ENCODE measurements at regions not wholly inside any gene's neighbourhood (a gene's known extent, or its start where the extent isn't known, plus 50 kb on each side); places are given as distances from the start of the nearest gene placed in this dataset.

DNA sequence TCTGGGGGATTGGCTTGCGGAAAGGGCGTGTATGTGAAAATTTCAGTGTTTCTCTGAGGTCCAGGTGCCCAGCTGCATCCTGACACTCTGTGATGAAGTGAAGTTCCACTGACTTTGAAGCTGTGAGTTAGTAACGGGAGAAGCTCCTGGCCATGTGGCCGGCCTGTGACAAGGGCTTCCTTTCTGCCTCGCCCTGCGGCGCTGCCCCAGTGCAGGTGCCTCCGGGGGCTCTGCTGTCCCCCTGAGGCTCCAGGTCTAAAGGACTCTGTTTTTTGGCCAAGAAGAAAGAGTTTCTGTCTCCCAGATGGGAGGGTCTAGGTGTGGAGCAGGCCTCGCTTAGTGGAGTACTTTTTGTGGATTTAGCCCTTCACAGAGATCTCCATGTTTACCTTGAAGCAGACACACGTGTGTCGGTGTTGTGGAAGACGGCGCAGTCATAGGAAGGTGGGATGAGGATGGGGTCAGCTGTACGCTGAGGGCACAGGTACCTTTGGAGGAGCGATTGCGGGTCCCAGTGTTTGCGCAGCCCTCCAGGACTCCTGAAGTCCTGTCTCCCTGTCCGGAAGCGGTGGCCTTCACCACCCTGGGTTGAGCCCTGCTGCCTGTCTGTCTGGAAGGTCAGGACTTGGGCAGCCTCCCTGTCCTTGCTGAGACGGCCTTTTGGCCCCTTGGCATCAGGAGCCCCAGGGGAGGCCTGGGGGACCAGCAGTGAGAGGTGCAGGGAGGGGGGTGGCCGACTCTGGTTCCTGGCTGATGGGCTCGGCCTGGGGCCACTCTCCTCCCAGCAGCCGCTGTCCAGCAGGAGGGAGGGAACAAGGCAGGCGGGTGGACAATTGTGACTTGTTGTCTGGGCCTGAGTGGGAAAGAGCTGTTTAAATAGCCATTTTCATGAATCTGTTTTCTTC, 1249.3 kb downstream of the BRD1 start:
- peaks cover 2% of the 10 kb centered on the region for H3K27me3 ChIP-seq (ENCODE audit: control insufficient read depth, insufficient read depth, low read length)
- DNase-seq (ENCODE audit: low read depth) = no peak
- no peak for FAIRE-seq
- TF ChIP-seq, protein P1, sequence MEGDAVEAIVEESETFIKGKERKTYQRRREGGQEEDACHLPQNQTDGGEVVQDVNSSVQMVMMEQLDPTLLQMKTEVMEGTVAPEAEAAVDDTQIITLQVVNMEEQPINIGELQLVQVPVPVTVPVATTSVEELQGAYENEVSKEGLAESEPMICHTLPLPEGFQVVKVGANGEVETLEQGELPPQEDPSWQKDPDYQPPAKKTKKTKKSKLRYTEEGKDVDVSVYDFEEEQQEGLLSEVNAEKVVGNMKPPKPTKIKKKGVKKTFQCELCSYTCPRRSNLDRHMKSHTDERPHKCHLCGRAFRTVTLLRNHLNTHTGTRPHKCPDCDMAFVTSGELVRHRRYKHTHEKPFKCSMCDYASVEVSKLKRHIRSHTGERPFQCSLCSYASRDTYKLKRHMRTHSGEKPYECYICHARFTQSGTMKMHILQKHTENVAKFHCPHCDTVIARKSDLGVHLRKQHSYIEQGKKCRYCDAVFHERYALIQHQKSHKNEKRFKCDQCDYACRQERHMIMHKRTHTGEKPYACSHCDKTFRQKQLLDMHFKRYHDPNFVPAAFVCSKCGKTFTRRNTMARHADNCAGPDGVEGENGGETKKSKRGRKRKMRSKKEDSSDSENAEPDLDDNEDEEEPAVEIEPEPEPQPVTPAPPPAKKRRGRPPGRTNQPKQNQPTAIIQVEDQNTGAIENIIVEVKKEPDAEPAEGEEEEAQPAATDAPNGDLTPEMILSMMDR (IDR thresholded peaks at IDR 0.05; ENCODE audit: insufficient read depth, low read length, severe bottlenecking) = no peak
- no peaks in the 10 kb centered on the region for H3K36me3 ChIP-seq (ENCODE audit: control insufficient read depth, insufficient read depth, low read length)
- no peak overlapping the region for H3K4me3 ChIP-seq (ENCODE audit: low read depth, low read length)

DNA sequence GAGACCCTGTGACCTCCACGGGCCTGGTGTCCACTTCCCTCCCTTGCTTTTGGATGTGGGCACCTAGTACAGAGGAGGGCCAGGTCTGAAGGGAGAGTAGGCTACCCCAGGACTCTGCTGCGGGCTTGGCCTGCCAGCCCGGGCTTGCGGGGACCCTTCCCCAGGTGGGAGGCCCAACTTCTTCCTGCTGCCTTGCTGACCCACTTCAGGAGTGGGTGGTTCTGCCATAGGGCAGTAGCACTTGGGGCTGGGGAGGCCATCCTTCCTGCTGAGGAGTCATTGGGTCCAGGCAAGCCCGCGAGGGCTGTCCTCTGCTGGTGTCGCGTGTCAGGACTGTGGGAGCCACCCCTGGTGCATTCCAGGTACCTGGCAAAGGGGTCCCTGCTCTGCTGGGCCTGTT, 1250.0 kb downstream of the BRD1 start:
- H3K4me3 ChIP-seq (ENCODE audit: low read depth, low read length) = no peak overlapping the region
- DNase-seq (ENCODE audit: low read depth) = no peak
- peaks cover 2% of the 10 kb centered on the region for H3K27me3 ChIP-seq (ENCODE audit: control insufficient read depth, insufficient read depth, low read length)
- H3K36me3 ChIP-seq (ENCODE audit: control insufficient read depth, insufficient read depth, low read length) = no peaks in the 10 kb centered on the region
- no peak for FAIRE-seq
- TF ChIP-seq, protein P1 (IDR thresholded peaks at IDR 0.05; ENCODE audit: insufficient read depth, low read length, severe bottlenecking) = no peak

DNA sequence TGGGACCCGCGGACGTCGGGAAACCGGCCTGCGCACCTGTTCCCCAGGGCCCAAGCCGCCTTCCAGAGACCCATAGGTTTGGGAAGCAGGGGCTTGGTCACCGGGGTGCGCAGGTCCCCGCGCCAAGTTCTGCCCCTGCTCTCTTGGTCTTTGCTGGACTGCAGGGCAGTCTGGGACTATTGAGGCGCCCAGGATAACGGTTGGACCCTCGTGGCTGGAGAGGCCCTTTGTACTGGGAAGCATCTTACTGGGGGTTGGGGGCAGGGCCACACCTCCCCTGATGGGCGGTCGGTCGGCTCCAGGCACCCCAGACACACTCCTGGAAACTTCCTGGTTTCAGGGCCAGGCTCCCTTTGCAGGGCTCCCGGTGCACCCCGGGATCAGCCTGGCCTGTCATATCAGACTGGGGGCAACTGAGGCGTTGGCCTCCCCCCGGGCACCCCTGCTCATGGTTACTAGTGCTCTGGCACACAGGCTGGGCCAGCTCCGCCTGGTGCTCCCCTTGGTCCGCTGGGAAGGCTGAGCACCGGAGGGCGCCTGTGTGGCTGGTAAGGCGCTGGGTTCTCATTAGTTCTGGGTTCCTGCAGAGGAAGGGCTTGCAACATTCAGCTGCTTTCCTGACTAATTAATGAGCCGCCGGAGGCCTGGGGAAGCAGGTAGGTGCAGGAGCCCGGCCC, 1250.5 kb downstream of the BRD1 start:
- FAIRE-seq (no peak), DNase-seq (ENCODE audit: low read depth) (no peak)
- H3K36me3 ChIP-seq (ENCODE audit: control insufficient read depth, insufficient read depth, low read length) = no peaks in the 10 kb centered on the region
- TF ChIP-seq, protein P1 (IDR thresholded peaks at IDR 0.05; ENCODE audit: insufficient read depth, low read length, severe bottlenecking) = no peak
- H3K27me3 ChIP-seq (ENCODE audit: control insufficient read depth, insufficient read depth, low read length) = peaks cover 2% of the 10 kb centered on the region
- H3K4me3 ChIP-seq (ENCODE audit: low read depth, low read length) = no peak overlapping the region

- Histone ChIP-seq H3K27me3 (ENCODE audit: control insufficient read depth, insufficient read depth, low read length) (peaks cover 2% of the 10 kb centered on the region), H3K4me3 (ENCODE audit: low read depth, low read length) (no peak overlapping the region), H3K36me3 (ENCODE audit: control insufficient read depth, insufficient read depth, low read length) (no peaks in the 10 kb centered on the region)
- TF ChIP-seq, protein P1 (IDR thresholded peaks at IDR 0.05; ENCODE audit: insufficient read depth, low read length, severe bottlenecking) = peak; percentile 2
- DNase-seq (ENCODE audit: low read depth) (no peak), FAIRE-seq (no peak)
Measured at GRCh38 chr22:48576333-48577013, 1251.2 kb downstream of the BRD1 start.

DNA sequence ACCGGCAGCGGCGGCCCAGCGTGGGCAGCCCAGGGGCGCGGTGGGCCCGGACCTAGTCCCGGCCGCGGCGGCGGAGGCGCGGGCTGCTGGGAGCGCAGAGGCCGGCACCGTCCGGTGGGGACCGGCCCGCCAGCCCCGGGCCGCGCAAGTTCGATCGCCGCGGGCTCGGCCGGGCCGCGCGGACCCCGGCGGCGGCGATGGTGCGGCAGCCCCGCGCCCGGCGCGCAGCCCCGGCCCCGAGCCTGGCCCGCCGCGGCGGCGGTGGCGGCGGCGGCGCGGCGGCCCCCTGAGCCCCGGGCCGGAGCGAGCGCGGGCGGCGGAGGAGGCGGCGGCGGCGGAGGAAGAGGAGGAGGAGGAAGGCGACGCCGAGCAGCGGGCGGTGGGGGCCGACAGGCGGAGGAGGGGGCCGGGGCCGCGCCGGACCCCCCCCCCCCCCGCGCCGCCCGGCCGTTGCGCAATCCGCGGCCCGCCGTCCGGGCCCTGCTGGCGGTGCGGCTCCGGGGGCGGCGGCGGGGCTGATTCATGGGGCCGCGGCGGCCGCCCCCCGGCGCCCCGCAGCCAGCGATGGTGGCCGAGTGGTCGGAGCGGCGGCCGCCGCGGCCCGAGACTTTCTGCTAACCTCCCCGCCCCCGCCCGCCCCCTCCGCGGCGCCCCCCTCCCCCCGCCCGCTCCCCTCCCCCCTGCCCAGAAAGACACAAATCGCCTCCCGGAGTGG, 1251.9 kb downstream of the BRD1 start:
- DNase-seq (ENCODE audit: low read depth) (no peak), FAIRE-seq (no peak)
- Histone ChIP-seq H3K36me3 (ENCODE audit: control insufficient read depth, insufficient read depth, low read length) (no peaks in the 10 kb centered on the region), H3K4me3 (ENCODE audit: low read depth, low read length) (no peak overlapping the region), H3K27me3 (ENCODE audit: control insufficient read depth, insufficient read depth, low read length) (peaks cover 2% of the 10 kb centered on the region)
- TF ChIP-seq, protein P1 (IDR thresholded peaks at IDR 0.05; ENCODE audit: insufficient read depth, low read length, severe bottlenecking) = no peak

All from bronchial epithelial cell (primary cell).